GM12878 (cell line): ENCODE measurements at regions not wholly inside any gene's neighbourhood (a gene's known extent, or its start where the extent isn't known, plus 50 kb on each side); places are given as distances from the start of the nearest gene placed in this dataset.

Experiments
- ATAC-seq: fragments of 200-7000 bp; cut with Tn5 transposase; 3 replicates; pipeline ENCODE4 v1.9.1; 2020; ENCODE audit warnings: mild to moderate bottlenecking, moderate library complexity
- BruUV-seq: library from RNA; stranded (reverse); fragments of 400-500 nt; replicated peaks from 2 replicates; lab custom pipeline; 2021; lab: Mats Ljungman, UMichigan
- CTCF ChIA-PET: fragments of 300-600 bp; sonication (Branson Sonifier 250); formaldehyde crosslinking; extraction: SDS; loops from one replicate; lab custom pipeline; 2021; ENCODE audit warnings: inconsistent platforms; lab: Yijun Ruan, JAX
- POLR2A ChIA-PET: fragments of 350-600 bp; formaldehyde crosslinking; extraction: SDS; loops from one replicate; lab custom pipeline; 2021; ENCODE audit warnings: inconsistent platforms; lab: Charles Lee
- RAD21 ChIA-PET: fragments of 300-600 bp; sonication (Branson Sonifier 250); formaldehyde crosslinking; loops from one replicate; lab custom pipeline; 2023; ENCODE audit warnings: antibody characterized with exemption; ENCODE audit not compliant: unreplicated experiment; lab: Charles Lee
- SMC1A ChIA-PET: fragments of 300-600 bp; sonication (Branson Sonifier 250); formaldehyde crosslinking; loops from one replicate; lab custom pipeline; 2023; ENCODE audit not compliant: unreplicated experiment, uncharacterized antibody; lab: Charles Lee
- DNase-seq: peaks from one replicate; pipeline ENCODE4 v3.0.0-alpha.2; 2011; ENCODE audit warnings: low read depth, low spot score
- FAIRE-seq: peaks from 3 replicates; lab custom pipeline; 2011; peaks lifted over from hg19 to GRCh38; lab: Jason Lieb, UNC
- H2AFZ ChIP-seq: 2 replicates; pipeline ENCODE4 v1.6.0; 2011; ENCODE audit warnings: low read depth, low read length, control low read depth; ENCODE audit not compliant: control insufficient read depth
- H3K27ac ChIP-seq: 2 replicates; pipeline ENCODE4 v1.5.1; 2011; ENCODE audit warnings: control low read depth; ENCODE audit not compliant: control insufficient read depth, insufficient read depth
- H3K27me3 ChIP-seq, 2 experiments: replicated peaks in 1 of 2; 2 replicates each; pipeline versions ENCODE4 v1.6.0 to v1.6.1; 2011; ENCODE audit warnings: low read length in 1 of 2; ENCODE audit not compliant: control insufficient read depth in 2 of 2, insufficient read depth in 2 of 2
- H3K36me3 ChIP-seq, 2 experiments: 2 replicates each; pipeline ENCODE4 v1.5.1; 2011; ENCODE audit warnings: low read length in 1 of 2; ENCODE audit not compliant: control insufficient read depth in 2 of 2, insufficient read depth in 2 of 2
- H3K4me1 ChIP-seq: 2 replicates; pipeline ENCODE4 v1.6.1; 2011; ENCODE audit warnings: mild to moderate bottlenecking, low read length, moderate library complexity, mixed read lengths; ENCODE audit not compliant: control insufficient read depth, insufficient read depth
- H3K4me2 ChIP-seq: 2 replicates; pipeline ENCODE4 v1.6.0; 2011; ENCODE audit warnings: control low read depth; ENCODE audit not compliant: control insufficient read depth, insufficient read depth
- H3K4me3 ChIP-seq: fragments of 200-600 bp; sonication (generic); 2 replicates; pipeline ENCODE4 v1.5.1; 2016
- H3K79me2 ChIP-seq: 2 replicates; pipeline ENCODE4 v1.6.0; 2011; ENCODE audit warnings: low read length; ENCODE audit not compliant: control insufficient read depth, insufficient read depth
- H3K9ac ChIP-seq: 2 replicates; pipeline ENCODE4 v1.8.0; 2011; ENCODE audit warnings: low read length, control low read depth, mixed read lengths; ENCODE audit not compliant: control insufficient read depth, insufficient read depth
- H3K9me3 ChIP-seq: replicated peaks from 3 replicates; pipeline ENCODE4 v1.5.1; 2011; ENCODE audit warnings: mild to moderate bottlenecking, low read length; ENCODE audit not compliant: control insufficient read depth, insufficient read depth
- H4K20me1 ChIP-seq: 2 replicates; pipeline ENCODE4 v1.6.0; 2011; ENCODE audit not compliant: control insufficient read depth, insufficient read depth
- CBX3 ChIP-seq: fragments of 200-600 bp; sonication (generic); IDR thresholded peaks from 2 replicates; pipeline ENCODE4 v1.6.1; 2016; ENCODE audit warnings: low read depth, borderline replicate concordance
- EED ChIP-seq: sonication (generic); IDR thresholded peaks from 2 replicates; pipeline ENCODE4 v1.6.1; 2016; ENCODE audit warnings: antibody characterized with exemption, low read depth
- EP300 ChIP-seq, 2 experiments: fragments of 150-350 bp in 1 of 2; IDR thresholded peaks; 2 replicates each; pipeline ENCODE4 v1.6.1; 2011 to 2012; ENCODE audit warnings: low read depth in 2 of 2, low read length in 2 of 2, borderline replicate concordance in 1 of 2, improper control_type of control experiment in 1 of 2, inconsistent platforms in 1 of 2; ENCODE audit not compliant: control insufficient read depth in 1 of 2
- ESRRA ChIP-seq: IDR thresholded peaks from 2 replicates; pipeline ENCODE4 v1.6.1; 2012; ENCODE audit warnings: mild to moderate bottlenecking, low read length, improper control_type of control experiment
- FOXM1 ChIP-seq: IDR thresholded peaks from 2 replicates; pipeline ENCODE4 v1.6.1; 2012; ENCODE audit warnings: low read depth, mild to moderate bottlenecking, inconsistent platforms, low read length, moderate library complexity
- IRF4 ChIP-seq: IDR thresholded peaks from 2 replicates; pipeline ENCODE4 v1.6.1; 2011; ENCODE audit warnings: low read depth, low read length
- KAT2A ChIP-seq: conservative IDR thresholded peaks from 2 replicates; pipeline ENCODE4 v1.6.1; 2011; ENCODE audit warnings: low read depth, low read length; ENCODE audit not compliant: control insufficient read depth
- LARP7 ChIP-seq: fragments of 450-650 bp; IDR thresholded peaks from 2 replicates; pipeline ENCODE4 v1.6.1; 2017; ENCODE audit warnings: mild to moderate bottlenecking
- MEF2A ChIP-seq: IDR thresholded peaks from 2 replicates; pipeline ENCODE4 v1.6.1; 2011; ENCODE audit warnings: low read depth, mild to moderate bottlenecking, low read length, moderate library complexity; ENCODE audit not compliant: insufficient read depth
- RAD21 ChIP-seq: IDR thresholded peaks from 2 replicates; pipeline ENCODE4 v1.6.1; 2011; ENCODE audit warnings: mild to moderate bottlenecking, low read depth, low read length, moderate library complexity; ENCODE audit not compliant: insufficient read depth
- SP1 ChIP-seq: IDR thresholded peaks from one replicate; pipeline ENCODE4 v1.6.1; 2011; ENCODE audit warnings: low read depth, low read length
- SREBF1 ChIP-seq: IDR thresholded peaks from 2 replicates; pipeline ENCODE4 v1.6.1; 2012; ENCODE audit warnings: mild to moderate bottlenecking, low read length
- SREBF2 ChIP-seq: IDR thresholded peaks from 2 replicates; pipeline ENCODE4 v1.6.1; 2012; ENCODE audit warnings: mild to moderate bottlenecking, low read length
- STAT3 ChIP-seq: IDR thresholded peaks from 2 replicates; pipeline ENCODE4 v1.6.1; 2011; ENCODE audit warnings: low read depth, low read length, improper control_type of control experiment
- SUPT20H ChIP-seq: IDR thresholded peaks from 2 replicates; pipeline ENCODE4 v1.6.1; 2011; ENCODE audit warnings: low read depth, mild to moderate bottlenecking, low read length, moderate library complexity, borderline replicate concordance; ENCODE audit not compliant: control insufficient read depth
- ZNF622 ChIP-seq: fragments of 450-650 bp; IDR thresholded peaks from 2 replicates; pipeline ENCODE4 v1.6.1; 2017; ENCODE audit warnings: mild to moderate bottlenecking, inconsistent platforms
- WGBS: methylation state at CpG from one replicate; pipeline ENCODE4 v1.1.6; 2016; ENCODE audit warnings: low lambda C conversion rate; ENCODE audit not compliant: insufficient replicate concordance, insufficient coverage; ENCODE audit errors: missing lambda C conversion rate; 5-methylcytosine and 5-hydroxymethylcytosine counted together
- in situ Hi-C: fragments of 300-500 bp; cut with MboI; formaldehyde crosslinking; loops from 9 replicates; pipeline ENCODE4 v1.14.3; 2018; ENCODE audit warnings: mixed read lengths
- intact Hi-C: fragments of 100-400 bp; cut with micrococcal nuclease; formaldehyde crosslinking; loops from one replicate; pipeline ENCODE4 v1.14.2; 2022; ENCODE audit not compliant: unreplicated experiment
- TF ChIP-seq, protein P1 (sequence below), 3 experiments: IDR thresholded peaks in 2 of 3; conservative IDR thresholded peaks in 1 of 3; 2 replicates each; pipeline ENCODE4 v1.5.1; 2011; ENCODE audit warnings: low read depth in 3 of 3, low read length in 3 of 3, mild to moderate bottlenecking in 3 of 3, control low read depth in 2 of 3, moderate library complexity in 2 of 3, inconsistent platforms in 1 of 3, mixed read lengths in 1 of 3; ENCODE audit not compliant: control insufficient read depth in 2 of 3, insufficient read depth in 1 of 3; ENCODE audit errors: extremely low read depth in 1 of 3
- TF ChIP-seq, protein P2 (sequence below): fragments of 450-650 bp; IDR thresholded peaks from 2 replicates; pipeline ENCODE4 v1.6.1; 2017; ENCODE audit warnings: mild to moderate bottlenecking, moderate library complexity

DNA sequence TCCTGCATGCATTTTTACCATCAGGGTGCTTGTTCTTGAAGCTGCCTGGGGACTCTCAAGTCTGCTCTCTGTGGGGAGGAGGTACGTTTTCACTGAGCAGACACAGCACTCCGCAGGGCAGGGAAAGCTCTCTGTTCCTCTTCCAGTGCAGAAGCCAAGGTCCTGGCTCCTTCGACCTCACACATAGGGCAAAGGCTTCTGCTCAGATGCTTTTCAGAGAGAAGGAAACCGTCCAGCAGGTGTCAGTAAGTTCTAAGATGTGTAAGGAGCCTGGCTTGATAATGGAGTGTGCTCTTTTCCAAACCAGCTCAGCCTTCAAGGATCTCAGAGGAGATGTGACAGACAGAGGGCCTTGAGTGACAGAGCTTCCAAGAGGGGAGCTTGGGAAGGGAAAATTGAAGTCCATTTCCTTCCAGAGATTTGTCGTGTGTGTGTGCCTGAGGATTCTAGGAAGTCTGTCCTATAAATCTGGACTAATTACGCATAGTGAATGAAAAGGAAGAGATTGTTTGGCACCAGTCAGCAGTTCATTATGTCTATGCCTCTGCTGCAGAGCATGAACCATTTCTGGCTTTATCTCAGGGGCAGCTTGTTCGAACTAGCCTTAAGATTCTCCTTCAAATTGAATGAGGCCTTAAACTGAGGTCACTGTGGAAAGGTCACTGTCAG, 67.3 kb upstream of the UPP2 start:
- Histone ChIP-seq H2AFZ (no peak overlapping the region), H3K79me2 (no peaks in the 10 kb centered on the region), H4K20me1 (no peaks in the 10 kb centered on the region), H3K4me2 (no peak overlapping the region), H3K36me3 (no peaks in the 10 kb centered on the region), H3K4me3 (no peak overlapping the region), H3K27me3 (no peaks in the 10 kb centered on the region; a peak in 1 of 4 replicates), H3K27ac (no peak overlapping the region), H3K9me3 (no peaks in the 10 kb centered on the region), H3K9ac (no peak overlapping the region), H3K4me1 (no peaks in the 10 kb centered on the region)
- BruUV-seq = no TSS peak
- FAIRE-seq (peak; percentile 73), ATAC-seq (peak; percentile 74), DNase-seq (no peak)
- in situ Hi-C loops = loop anchor here (5.0 kb wide), 1 partner anchor 713 kb away; no protein-coding TSS in a partner anchor
- ChIA-PET CTCF (interaction anchor here (0.6 to 4.1 kb wide), 11 partner anchors 10 to 725 kb away, joined by 3 to 22 read pairs (median 4); no protein-coding TSS in a partner anchor), RAD21 (interaction anchor here (2.6 kb wide), 1 partner anchor 10 kb away, joined by 9 read pairs; no protein-coding TSS in a partner anchor), SMC1A (interaction anchor here (0.7 to 3.9 kb wide), 5 partner anchors 9 to 720 kb away, joined by 3 to 16 read pairs (median 4); no protein-coding TSS in a partner anchor), POLR2A (no interaction called here)
- intact Hi-C loops = loop anchor here (1.0 to 5.0 kb wide), 2 partner anchors 423 to 720 kb away; partner anchors contain the start of genes CCDC148 and PKP4
- 13% methylated on average over 7 of the region's 7 CpGs for WGBS
- TF ChIP-seq ZNF622 = no peak
- TF ChIP-seq ESRRA = no peak
- no peak for TF ChIP-seq SP1
- no peak for TF ChIP-seq SREBF2
- TF ChIP-seq RAD21 = peak; percentile 63
- no peak for TF ChIP-seq CBX3
- no peak for TF ChIP-seq IRF4
- no peak for TF ChIP-seq STAT3
- no peak for TF ChIP-seq SREBF1
- TF ChIP-seq, protein P1, sequence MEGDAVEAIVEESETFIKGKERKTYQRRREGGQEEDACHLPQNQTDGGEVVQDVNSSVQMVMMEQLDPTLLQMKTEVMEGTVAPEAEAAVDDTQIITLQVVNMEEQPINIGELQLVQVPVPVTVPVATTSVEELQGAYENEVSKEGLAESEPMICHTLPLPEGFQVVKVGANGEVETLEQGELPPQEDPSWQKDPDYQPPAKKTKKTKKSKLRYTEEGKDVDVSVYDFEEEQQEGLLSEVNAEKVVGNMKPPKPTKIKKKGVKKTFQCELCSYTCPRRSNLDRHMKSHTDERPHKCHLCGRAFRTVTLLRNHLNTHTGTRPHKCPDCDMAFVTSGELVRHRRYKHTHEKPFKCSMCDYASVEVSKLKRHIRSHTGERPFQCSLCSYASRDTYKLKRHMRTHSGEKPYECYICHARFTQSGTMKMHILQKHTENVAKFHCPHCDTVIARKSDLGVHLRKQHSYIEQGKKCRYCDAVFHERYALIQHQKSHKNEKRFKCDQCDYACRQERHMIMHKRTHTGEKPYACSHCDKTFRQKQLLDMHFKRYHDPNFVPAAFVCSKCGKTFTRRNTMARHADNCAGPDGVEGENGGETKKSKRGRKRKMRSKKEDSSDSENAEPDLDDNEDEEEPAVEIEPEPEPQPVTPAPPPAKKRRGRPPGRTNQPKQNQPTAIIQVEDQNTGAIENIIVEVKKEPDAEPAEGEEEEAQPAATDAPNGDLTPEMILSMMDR (IDR thresholded peaks at IDR 0.05 in 2 of 3, conservative IDR thresholded peaks at IDR 0.05 in 1 of 3; ENCODE audit: control insufficient read depth in 2 of 3, extremely low read depth in 1 of 3, insufficient read depth in 1 of 3, low read depth in 3 of 3, low read length in 3 of 3) = peak; percentile 38 to 50 (median 43); a peak in 5 of 6 replicates
- TF ChIP-seq KAT2A = no peak
- TF ChIP-seq, protein P2, sequence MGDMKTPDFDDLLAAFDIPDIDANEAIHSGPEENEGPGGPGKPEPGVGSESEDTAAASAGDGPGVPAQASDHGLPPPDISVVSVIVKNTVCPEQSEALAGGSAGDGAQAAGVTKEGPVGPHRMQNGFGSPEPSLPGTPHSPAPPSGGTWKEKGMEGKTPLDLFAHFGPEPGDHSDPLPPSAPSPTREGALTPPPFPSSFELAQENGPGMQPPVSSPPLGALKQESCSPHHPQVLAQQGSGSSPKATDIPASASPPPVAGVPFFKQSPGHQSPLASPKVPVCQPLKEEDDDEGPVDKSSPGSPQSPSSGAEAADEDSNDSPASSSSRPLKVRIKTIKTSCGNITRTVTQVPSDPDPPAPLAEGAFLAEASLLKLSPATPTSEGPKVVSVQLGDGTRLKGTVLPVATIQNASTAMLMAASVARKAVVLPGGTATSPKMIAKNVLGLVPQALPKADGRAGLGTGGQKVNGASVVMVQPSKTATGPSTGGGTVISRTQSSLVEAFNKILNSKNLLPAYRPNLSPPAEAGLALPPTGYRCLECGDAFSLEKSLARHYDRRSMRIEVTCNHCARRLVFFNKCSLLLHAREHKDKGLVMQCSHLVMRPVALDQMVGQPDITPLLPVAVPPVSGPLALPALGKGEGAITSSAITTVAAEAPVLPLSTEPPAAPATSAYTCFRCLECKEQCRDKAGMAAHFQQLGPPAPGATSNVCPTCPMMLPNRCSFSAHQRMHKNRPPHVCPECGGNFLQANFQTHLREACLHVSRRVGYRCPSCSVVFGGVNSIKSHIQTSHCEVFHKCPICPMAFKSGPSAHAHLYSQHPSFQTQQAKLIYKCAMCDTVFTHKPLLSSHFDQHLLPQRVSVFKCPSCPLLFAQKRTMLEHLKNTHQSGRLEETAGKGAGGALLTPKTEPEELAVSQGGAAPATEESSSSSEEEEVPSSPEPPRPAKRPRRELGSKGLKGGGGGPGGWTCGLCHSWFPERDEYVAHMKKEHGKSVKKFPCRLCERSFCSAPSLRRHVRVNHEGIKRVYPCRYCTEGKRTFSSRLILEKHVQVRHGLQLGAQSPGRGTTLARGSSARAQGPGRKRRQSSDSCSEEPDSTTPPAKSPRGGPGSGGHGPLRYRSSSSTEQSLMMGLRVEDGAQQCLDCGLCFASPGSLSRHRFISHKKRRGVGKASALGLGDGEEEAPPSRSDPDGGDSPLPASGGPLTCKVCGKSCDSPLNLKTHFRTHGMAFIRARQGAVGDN = no peak
- no peak for TF ChIP-seq EED
- TF ChIP-seq SUPT20H = no peak
- no peak for TF ChIP-seq LARP7
- TF ChIP-seq EP300 (IDR thresholded peaks at IDR 0.05; ENCODE audit: borderline replicate concordance in 1 of 2, control insufficient read depth in 1 of 2, low read depth in 2 of 2, low read length in 2 of 2) = no peak
- no peak for TF ChIP-seq MEF2A
- no peak for TF ChIP-seq FOXM1
